GM12873 (cell line): ENCODE measurements at regions not wholly inside any gene's neighbourhood (a gene's known extent, or its start where the extent isn't known, plus 50 kb on each side); places are given as distances from the start of the nearest gene placed in this dataset.

ENCODE experiments used
- TF ChIP-seq, protein P1 (sequence below): IDR thresholded peaks from 2 replicates; pipeline ENCODE4 v1.5.1; 2012; ENCODE audit warnings: low read depth, mild to moderate bottlenecking, moderate library complexity, low read length, control low read depth; ENCODE audit not compliant: insufficient read depth; ENCODE audit errors: missing control alignments

DNA sequence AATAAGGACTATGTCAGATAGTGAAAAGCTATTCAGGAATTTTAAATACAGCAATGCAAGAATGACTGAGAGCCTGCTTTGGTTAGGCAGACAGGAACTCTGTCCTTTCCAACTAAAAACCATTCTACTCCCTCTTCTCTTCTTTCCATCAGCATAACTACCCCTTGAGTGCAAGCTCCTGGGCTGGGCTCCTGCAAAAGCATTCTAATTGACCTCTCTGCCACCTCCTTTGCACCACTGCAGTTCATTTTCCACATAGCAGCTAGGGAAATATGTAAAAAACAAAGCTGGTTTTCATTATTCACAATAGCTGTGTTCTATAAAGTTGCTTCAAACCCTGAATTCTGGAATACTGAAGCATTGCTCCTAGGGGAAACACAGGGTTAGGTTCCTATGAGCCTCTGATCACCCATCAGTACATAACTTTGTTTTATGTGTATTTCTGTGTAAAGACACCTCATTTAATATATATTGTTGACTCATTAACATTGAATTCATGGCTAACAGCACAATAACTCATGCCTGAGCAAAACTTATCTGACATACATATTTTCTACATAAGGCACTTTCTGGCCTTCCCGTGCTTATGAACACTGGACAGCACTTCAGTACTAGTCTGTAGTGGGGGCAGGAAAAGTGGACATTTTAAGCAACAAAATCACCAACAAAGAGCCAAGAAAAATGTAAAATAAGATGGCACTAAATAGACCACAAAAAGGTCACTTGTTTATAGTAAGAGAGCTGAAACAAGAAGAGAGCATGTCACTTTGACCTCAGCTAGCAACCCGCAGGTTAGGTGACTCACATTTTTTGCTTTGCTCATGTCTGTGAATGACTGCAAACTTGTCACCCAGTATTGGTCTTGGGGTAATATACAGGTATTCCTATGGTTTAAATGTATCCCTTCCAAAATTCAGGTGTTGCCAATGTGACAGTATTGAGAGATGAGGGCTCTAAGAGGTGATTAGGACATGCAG, 57.9 kb upstream of the IRF2BP2 start:
- TF ChIP-seq, protein P1, sequence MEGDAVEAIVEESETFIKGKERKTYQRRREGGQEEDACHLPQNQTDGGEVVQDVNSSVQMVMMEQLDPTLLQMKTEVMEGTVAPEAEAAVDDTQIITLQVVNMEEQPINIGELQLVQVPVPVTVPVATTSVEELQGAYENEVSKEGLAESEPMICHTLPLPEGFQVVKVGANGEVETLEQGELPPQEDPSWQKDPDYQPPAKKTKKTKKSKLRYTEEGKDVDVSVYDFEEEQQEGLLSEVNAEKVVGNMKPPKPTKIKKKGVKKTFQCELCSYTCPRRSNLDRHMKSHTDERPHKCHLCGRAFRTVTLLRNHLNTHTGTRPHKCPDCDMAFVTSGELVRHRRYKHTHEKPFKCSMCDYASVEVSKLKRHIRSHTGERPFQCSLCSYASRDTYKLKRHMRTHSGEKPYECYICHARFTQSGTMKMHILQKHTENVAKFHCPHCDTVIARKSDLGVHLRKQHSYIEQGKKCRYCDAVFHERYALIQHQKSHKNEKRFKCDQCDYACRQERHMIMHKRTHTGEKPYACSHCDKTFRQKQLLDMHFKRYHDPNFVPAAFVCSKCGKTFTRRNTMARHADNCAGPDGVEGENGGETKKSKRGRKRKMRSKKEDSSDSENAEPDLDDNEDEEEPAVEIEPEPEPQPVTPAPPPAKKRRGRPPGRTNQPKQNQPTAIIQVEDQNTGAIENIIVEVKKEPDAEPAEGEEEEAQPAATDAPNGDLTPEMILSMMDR: no peak

DNA sequence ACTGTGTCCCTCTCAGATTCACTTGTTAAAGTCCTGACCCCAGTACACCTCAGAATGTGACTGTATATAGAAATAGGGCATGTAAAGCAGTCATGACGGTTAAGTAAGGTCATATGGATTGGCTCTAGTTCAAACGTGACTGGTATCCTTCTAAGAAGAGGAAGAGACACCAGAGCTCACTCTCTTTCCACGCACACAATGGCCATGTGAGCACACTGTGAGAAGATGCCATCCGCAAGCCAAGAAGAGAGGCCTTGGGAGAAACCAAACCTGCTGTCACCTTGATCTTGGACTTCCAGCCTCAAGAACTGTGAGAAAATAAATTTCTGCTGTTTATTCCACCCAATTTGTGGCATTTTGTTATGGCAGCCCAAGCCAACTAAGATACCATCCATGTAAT, 56.8 kb upstream of the IRF2BP2 start:
- TF ChIP-seq, protein P1: no peak

DNA sequence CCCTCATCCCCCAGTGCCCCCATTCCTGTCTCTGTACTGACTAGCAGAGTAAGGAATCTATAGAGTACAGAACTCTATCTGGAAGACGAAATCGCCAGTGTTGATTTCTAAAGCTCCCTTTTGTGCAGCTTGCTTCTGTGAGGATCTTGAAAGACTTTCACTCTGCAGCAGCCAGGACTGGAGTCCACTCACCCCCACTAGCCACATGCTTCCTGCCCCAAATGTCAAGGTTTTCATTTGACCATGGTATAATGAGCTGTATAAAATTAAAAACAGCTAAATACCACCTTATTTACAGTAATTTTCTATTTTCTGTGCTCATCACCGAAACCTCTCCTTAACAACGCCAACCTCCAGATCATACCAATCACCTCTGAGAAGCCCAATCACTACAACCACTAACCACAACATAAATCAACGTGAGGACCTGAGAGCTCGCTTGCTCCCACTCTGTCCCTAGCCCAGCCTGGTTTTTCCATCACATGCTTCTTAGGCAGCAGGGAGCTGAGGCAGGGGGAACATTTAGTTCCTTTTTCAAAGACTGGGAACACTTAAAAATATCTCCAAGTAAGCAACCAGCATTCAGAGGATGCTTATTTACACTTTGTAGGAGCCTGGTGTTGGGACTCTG, 56.1 kb upstream of the IRF2BP2 start:
- TF ChIP-seq, protein P1: no peak

DNA sequence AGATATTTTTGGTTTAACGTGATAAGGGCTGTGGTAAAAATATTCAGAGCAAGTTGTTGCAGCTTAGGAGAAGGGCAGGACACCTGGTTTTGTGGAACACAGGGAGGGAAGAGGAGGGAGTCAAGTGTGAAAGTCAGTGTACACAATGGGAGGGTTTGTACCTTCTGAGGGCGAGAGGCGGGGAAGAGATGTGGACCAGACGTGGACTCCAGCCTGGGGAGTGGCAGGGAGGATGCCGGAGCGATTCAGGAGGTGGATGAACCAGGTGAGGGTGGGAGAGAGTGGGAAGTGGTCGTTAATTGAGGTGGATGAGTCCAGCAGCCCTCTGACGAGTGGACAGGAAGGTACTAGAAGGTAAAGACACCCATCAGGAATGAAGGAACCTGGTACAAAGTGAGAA, 52.2 kb upstream of the IRF2BP2 start:
- TF ChIP-seq, protein P1: no peak

DNA sequence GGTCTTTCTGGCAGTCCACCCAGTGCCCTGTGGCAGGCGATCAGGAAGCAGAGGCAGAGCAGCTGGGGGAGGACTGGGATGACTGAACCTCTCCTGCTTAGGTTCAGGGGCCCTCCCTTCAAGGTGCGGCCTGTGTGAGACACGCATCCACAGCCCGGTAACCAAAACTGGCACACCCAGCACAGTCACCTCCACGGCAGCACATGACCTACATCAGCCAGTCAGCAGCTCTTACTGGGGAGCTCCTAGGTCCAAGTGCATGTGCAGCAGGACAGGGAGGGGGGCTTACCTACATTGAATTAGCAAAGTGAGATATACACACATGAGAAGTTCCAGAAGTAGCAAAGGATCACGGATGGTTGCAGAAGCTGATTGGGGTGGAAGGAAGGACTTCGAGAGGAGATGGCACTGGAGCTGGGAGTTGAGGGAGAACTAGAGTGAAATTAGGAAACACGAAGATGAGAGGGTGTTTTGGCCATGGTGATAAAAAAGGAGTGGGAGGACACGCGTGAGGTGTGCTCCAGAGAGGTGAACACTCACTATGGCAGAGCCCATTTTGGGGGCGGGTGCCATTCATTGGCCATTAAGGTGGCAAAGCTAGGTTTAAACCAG, 51.4 kb upstream of the IRF2BP2 start:
- TF ChIP-seq, protein P1: no peak

DNA sequence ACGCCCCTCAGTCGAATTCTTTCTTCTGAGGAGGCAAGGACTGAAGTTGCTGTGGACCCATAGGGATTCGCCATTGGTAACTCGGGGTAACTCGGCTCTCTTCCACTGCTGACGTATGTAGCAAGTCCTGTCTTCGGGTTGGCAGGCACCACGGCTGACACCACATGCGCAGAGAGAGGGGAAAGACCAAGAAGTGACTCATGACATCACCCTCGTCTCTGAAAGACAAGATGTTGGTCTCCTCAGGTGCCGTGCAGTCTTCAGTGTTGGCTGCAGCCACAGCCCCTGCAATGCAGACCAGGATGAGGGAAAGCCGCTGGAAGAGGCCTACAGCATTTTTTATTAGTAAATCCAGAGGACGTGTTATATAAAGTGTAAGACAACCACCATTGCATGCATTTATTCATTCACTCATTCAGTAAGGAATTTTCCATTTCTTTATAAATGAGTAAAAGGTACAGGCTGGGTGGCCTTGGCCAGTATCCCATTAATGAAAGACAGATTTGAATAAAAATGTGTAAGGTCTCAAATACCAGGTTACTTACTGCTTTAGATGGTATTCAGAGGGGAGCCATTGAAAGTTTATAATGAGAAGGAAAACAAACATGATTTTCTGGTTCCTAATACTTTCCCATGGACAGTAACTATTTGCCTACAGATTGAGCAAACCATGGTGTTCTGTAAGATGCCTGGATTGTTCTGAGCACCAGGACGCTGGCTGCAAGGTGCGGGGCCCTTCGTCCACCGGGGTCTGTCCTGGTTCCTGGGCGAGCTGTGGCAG, 50.7 kb upstream of the IRF2BP2 start:
- TF ChIP-seq, protein P1: no peak
